ENCODE measurements at regions not wholly inside any gene's neighbourhood (a gene's known extent, or its start where the extent isn't known, plus 50 kb on each side); places are given as distances from the start of the nearest gene placed in this dataset.

DNA sequence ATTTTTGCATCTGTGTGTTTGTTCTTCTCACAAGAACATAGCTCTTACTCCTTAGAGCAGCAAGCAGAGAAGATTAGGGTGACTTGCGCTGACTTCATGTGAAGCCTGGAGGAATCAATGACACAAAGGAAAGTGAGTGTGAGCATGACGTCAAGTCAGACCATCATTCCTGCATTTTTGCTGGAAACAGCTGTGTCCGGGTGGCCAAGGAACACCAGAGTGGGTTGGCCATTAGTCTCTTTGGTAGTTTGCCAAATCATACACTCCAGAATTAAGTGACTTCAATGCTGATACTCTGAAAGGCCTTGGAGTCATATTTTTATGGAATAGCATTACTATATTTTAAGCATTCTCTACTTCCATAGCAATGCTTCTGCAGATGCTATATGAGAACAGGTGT, 597.2 kb downstream of the DCDC2C start:
- intact Hi-C loops (cut with micrococcal nuclease), result no loop called here
- no peaks in the 10 kb centered on the region for H3K27me3 ChIP-seq (ENCODE audit: low read depth)
- no peak for DNase-seq
- no peaks in the 10 kb centered on the region for H3K9me3 ChIP-seq (replicated peaks)
- H3K27ac ChIP-seq (replicated peaks), result no peak overlapping the region
- H3K4me1 ChIP-seq, result no peaks in the 10 kb centered on the region
- no peaks in the 10 kb centered on the region for H3K36me3 ChIP-seq
- TF ChIP-seq, protein P1, sequence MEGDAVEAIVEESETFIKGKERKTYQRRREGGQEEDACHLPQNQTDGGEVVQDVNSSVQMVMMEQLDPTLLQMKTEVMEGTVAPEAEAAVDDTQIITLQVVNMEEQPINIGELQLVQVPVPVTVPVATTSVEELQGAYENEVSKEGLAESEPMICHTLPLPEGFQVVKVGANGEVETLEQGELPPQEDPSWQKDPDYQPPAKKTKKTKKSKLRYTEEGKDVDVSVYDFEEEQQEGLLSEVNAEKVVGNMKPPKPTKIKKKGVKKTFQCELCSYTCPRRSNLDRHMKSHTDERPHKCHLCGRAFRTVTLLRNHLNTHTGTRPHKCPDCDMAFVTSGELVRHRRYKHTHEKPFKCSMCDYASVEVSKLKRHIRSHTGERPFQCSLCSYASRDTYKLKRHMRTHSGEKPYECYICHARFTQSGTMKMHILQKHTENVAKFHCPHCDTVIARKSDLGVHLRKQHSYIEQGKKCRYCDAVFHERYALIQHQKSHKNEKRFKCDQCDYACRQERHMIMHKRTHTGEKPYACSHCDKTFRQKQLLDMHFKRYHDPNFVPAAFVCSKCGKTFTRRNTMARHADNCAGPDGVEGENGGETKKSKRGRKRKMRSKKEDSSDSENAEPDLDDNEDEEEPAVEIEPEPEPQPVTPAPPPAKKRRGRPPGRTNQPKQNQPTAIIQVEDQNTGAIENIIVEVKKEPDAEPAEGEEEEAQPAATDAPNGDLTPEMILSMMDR (IDR thresholded peaks at IDR 0.05; ENCODE audit: borderline replicate concordance), result no peak
- H3K4me3 ChIP-seq, result no peak overlapping the region

DNA sequence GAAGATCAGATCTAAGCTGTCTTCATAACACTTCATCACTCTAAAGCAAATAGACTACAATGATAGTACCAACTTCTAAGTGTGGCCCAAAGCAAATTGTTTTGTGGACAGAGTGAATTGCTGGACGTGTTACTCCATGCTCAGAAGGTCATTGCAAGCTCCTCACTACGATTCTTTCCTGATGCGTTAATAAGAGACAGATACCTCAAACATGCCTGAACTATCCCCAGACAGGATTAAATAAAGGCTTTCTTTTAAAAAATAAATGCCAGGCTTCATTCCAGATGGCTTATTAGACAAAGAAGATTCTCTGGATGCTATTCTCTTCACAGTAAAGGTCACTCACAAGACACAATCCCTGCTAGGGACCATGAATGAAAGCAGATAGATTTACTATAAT, 621.2 kb downstream of the DCDC2C start:
- Histone ChIP-seq H3K9me3 (replicated peaks) (peaks cover 11% of the 10 kb centered on the region), H3K36me3 (no peaks in the 10 kb centered on the region), H3K4me1 (no peaks in the 10 kb centered on the region), H3K4me3 (no peak overlapping the region), H3K27ac (replicated peaks) (no peak overlapping the region), H3K27me3 (ENCODE audit: low read depth) (no peaks in the 10 kb centered on the region)
- DNase-seq, result no peak
- intact Hi-C loops (cut with micrococcal nuclease), result no loop called here
- TF ChIP-seq, protein P1 (IDR thresholded peaks at IDR 0.05; ENCODE audit: borderline replicate concordance), result no peak

DNA sequence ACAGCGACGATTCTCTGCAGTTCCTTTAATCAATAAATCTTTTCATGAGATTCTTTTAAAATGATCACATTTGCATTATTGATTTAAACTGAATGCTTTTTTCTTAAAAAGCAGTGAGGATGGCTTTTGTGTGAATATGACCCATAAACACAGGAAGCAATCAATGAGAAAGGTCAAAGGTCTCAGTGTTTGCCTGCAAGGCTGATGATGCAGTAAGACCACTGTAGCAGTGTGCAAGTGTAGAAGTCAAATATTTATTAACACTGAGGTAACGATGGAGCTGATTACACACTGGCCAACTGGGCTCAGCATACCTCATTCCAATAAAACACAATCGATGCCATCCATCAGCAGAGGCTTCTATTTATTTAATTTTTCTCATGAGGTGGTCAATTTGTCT, 633.5 kb downstream of the DCDC2C start:
- intact Hi-C loops (cut with micrococcal nuclease), result no loop called here
- no peaks in the 10 kb centered on the region for H3K27me3 ChIP-seq (ENCODE audit: low read depth)
- H3K36me3 ChIP-seq, result no peaks in the 10 kb centered on the region
- no peak for DNase-seq
- H3K4me3 ChIP-seq, result no peak overlapping the region
- TF ChIP-seq, protein P1 (IDR thresholded peaks at IDR 0.05; ENCODE audit: borderline replicate concordance), result no peak
- peaks cover 7% of the 10 kb centered on the region for H3K9me3 ChIP-seq (replicated peaks)
- no peaks in the 10 kb centered on the region for H3K4me1 ChIP-seq
- no peak overlapping the region for H3K27ac ChIP-seq (replicated peaks)

- intact Hi-C loops (cut with micrococcal nuclease), result no loop called here
- no peak overlapping the region for H3K4me3 ChIP-seq
- H3K27ac ChIP-seq (replicated peaks), result no peak overlapping the region
- H3K36me3 ChIP-seq, result no peaks in the 10 kb centered on the region
- DNase-seq, result no peak
- no peaks in the 10 kb centered on the region for H3K27me3 ChIP-seq (ENCODE audit: low read depth)
- peaks cover 20% of the 10 kb centered on the region for H3K9me3 ChIP-seq (replicated peaks)
- no peaks in the 10 kb centered on the region for H3K4me1 ChIP-seq
- TF ChIP-seq, protein P1 (IDR thresholded peaks at IDR 0.05; ENCODE audit: borderline replicate concordance), result no peak
These were observed 635.0 kb downstream of the DCDC2C start for GRCh38 chr2:4338345-4338744.

DNA sequence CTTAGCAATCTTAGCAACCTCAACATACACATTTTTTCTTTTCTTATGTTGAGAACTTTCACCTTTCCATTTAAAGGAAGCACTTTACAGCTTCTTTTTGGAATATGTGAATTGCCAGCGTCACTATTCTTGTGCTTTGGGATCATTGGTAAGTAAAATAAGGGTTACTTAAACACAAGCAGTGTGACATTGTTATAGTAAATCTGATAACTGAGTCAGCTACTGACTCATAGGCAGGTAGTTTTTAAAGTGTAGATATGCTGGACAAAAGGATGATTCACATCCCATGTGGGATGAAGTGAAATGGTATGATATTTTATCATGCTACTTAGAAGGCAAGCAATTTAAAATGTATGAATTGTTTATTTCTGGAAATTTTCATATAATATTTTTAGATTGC, 637.2 kb downstream of the DCDC2C start:
- no peak overlapping the region for H3K4me3 ChIP-seq
- peaks cover 34% of the 10 kb centered on the region for H3K9me3 ChIP-seq (replicated peaks)
- no peaks in the 10 kb centered on the region for H3K27me3 ChIP-seq (ENCODE audit: low read depth)
- no peaks in the 10 kb centered on the region for H3K36me3 ChIP-seq
- TF ChIP-seq, protein P1 (IDR thresholded peaks at IDR 0.05; ENCODE audit: borderline replicate concordance), result no peak
- no peaks in the 10 kb centered on the region for H3K4me1 ChIP-seq
- H3K27ac ChIP-seq (replicated peaks), result no peak overlapping the region
- no peak for DNase-seq
- intact Hi-C loops (cut with micrococcal nuclease), result no loop called here

DNA sequence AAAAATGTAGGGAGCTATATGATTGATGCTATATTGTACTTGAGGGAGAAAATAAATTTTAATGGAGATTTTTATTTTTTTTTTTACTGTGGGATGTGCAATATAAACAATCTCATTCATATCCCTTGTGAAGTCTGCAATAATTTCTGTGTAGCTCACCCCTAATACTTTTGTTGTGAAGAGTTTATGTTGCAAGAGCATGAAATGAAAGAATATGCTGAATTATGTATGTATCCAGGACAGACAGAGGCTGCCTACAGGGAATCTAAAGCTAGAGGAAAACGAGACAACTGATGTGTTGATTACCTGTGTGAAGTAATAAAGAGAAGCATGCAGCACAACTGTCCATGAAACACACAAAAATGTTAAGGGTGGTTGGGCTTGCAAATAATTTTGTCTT, 643.3 kb downstream of the DCDC2C start:
- no peak overlapping the region for H3K4me3 ChIP-seq
- H3K36me3 ChIP-seq, result no peaks in the 10 kb centered on the region
- TF ChIP-seq, protein P1 (IDR thresholded peaks at IDR 0.05; ENCODE audit: borderline replicate concordance), result no peak
- intact Hi-C loops (cut with micrococcal nuclease), result no loop called here
- no peaks in the 10 kb centered on the region for H3K4me1 ChIP-seq
- peaks cover 29% of the 10 kb centered on the region for H3K9me3 ChIP-seq (replicated peaks)
- H3K27ac ChIP-seq (replicated peaks), result no peak overlapping the region
- no peak for DNase-seq
- H3K27me3 ChIP-seq (ENCODE audit: low read depth), result no peaks in the 10 kb centered on the region

All from left ventricle myocardium inferior (tissue), 1 donor.